GM21423 (cell line): ENCODE measurements at regions not wholly inside any gene's neighbourhood (a gene's known extent, or its start where the extent isn't known, plus 50 kb on each side); places are given as distances from the start of the nearest gene placed in this dataset.
"Not testable (repeated sequence)": the region's sequence is repeated elsewhere in the genome, so short reads cannot be mapped to it uniquely, and the experiment has no call there.

Experiments
- ATAC-seq: cut with Tn5 transposase; IDR thresholded peaks from one replicate; pipeline ENCODE4 v1.9.1; 2021; ENCODE audit warnings: mild to moderate bottlenecking, moderate library complexity; ENCODE audit not compliant: unreplicated experiment

- no peak for ATAC-seq
Measured at GRCh38 chr11:134616038-134616437, 204.0 kb upstream of the B3GAT1 start.

GRCh38 chr11:134615041-134615615 is 203.1 kb upstream of the B3GAT1 start:
- no peak for ATAC-seq

- ATAC-seq = no peak
Measured at GRCh38 chr11:134614141-134614540, 202.1 kb upstream of the B3GAT1 start.

- no peak for ATAC-seq
Measured at GRCh38 chr11:134613646-134614045, 201.6 kb upstream of the B3GAT1 start.

GRCh38 chr11:134612140-134613030 is 200.3 kb upstream of the B3GAT1 start:
- no peak for ATAC-seq

GRCh38 chr11:134611537-134611936 is 199.5 kb upstream of the B3GAT1 start:
- ATAC-seq = no peak

GRCh38 chr11:134610116-134610910 is 198.3 kb upstream of the B3GAT1 start:
- ATAC-seq = no peak

GRCh38 chr11:134609361-134610115 is 197.5 kb upstream of the B3GAT1 start:
- ATAC-seq = no peak

- ATAC-seq = no peak
Measured at GRCh38 chr11:134607963-134608750, 196.1 kb upstream of the B3GAT1 start.

- ATAC-seq = no peak
Measured at GRCh38 chr11:134606251-134606650, 194.2 kb upstream of the B3GAT1 start.

GRCh38 chr11:134604886-134605285 is 192.8 kb upstream of the B3GAT1 start:
- no peak for ATAC-seq

- ATAC-seq = no peak
Measured at GRCh38 chr11:134599299-134599771, 187.3 kb upstream of the B3GAT1 start.

- no peak for ATAC-seq
Measured at GRCh38 chr11:134598368-134598767, 186.3 kb upstream of the B3GAT1 start.

GRCh38 chr11:134597452-134597851 is 185.4 kb upstream of the B3GAT1 start:
- ATAC-seq = no peak

GRCh38 chr11:134596404-134596803 is 184.4 kb upstream of the B3GAT1 start:
- no peak for ATAC-seq

GRCh38 chr11:134592391-134592990 is 180.4 kb upstream of the B3GAT1 start:
- ATAC-seq = no peak

- no peak for ATAC-seq
Measured at GRCh38 chr11:134591338-134591737, 179.3 kb upstream of the B3GAT1 start.

GRCh38 chr11:134589129-134589528 is 177.1 kb upstream of the B3GAT1 start:
- no peak for ATAC-seq

- ATAC-seq = not testable (repeated sequence)
Measured at GRCh38 chr11:134588460-134589110, 176.5 kb upstream of the B3GAT1 start.
